ENCODE measurements at regions not wholly inside any gene's neighbourhood (a gene's known extent, or its start where the extent isn't known, plus 50 kb on each side); places are given as distances from the start of the nearest gene placed in this dataset.

DNA sequence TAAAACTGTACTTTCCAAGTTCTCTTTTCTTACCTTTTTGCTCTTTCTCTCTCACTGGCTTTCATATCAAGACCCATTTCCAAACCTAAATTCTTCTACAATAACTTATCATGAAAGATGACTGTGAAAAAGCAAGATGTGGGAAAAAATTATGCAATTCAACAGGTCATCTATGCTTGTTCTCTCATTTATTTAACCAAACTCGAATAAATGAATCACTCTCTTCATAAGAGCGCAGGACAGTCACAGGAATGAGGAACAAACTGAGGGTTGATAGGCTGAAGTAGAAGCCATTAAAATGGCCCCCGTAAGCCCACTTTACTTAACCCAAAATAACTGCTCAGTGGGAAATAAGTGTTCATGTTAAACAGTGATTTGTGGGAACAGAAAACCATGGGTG lies 1289.7 kb upstream of the SORCS1 start:
- Histone ChIP-seq H3K9me3 (ENCODE audit: control insufficient read depth, insufficient read depth, low read depth, low read length) (no peaks in the 10 kb centered on the region), H3K27ac (ENCODE audit: low read length) (no peak overlapping the region), H3K4me3 (ENCODE audit: low read depth in 2 of 2, low read length in 2 of 2) (no peak overlapping the region), H3K27me3 (ENCODE audit: control insufficient read depth, insufficient read depth, low read length) (no peaks in the 10 kb centered on the region), H3K4me1 (ENCODE audit: control insufficient read depth, insufficient read depth, low read length) (no peaks in the 10 kb centered on the region), H3K36me3 (ENCODE audit: control insufficient read depth, insufficient read depth, low read length) (no peaks in the 10 kb centered on the region)
- DNase-seq (ENCODE audit: low read depth, low spot score) = no peak
- no peak for TF ChIP-seq POLR2AphosphoS5 (IDR thresholded peaks at IDR 0.05; ENCODE audit: low read depth, low read length)
- no peak for TF ChIP-seq SIN3A (IDR thresholded peaks at IDR 0.05; ENCODE audit: borderline replicate concordance, insufficient read depth, low read depth, low read length)
- no peak for TF ChIP-seq TCF7L2 (IDR thresholded peaks at IDR 0.05; ENCODE audit: low read depth, low read length)
- TF ChIP-seq, protein P1, sequence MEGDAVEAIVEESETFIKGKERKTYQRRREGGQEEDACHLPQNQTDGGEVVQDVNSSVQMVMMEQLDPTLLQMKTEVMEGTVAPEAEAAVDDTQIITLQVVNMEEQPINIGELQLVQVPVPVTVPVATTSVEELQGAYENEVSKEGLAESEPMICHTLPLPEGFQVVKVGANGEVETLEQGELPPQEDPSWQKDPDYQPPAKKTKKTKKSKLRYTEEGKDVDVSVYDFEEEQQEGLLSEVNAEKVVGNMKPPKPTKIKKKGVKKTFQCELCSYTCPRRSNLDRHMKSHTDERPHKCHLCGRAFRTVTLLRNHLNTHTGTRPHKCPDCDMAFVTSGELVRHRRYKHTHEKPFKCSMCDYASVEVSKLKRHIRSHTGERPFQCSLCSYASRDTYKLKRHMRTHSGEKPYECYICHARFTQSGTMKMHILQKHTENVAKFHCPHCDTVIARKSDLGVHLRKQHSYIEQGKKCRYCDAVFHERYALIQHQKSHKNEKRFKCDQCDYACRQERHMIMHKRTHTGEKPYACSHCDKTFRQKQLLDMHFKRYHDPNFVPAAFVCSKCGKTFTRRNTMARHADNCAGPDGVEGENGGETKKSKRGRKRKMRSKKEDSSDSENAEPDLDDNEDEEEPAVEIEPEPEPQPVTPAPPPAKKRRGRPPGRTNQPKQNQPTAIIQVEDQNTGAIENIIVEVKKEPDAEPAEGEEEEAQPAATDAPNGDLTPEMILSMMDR (IDR thresholded peaks at IDR 0.05) = no peak
- TF ChIP-seq, protein P2, sequence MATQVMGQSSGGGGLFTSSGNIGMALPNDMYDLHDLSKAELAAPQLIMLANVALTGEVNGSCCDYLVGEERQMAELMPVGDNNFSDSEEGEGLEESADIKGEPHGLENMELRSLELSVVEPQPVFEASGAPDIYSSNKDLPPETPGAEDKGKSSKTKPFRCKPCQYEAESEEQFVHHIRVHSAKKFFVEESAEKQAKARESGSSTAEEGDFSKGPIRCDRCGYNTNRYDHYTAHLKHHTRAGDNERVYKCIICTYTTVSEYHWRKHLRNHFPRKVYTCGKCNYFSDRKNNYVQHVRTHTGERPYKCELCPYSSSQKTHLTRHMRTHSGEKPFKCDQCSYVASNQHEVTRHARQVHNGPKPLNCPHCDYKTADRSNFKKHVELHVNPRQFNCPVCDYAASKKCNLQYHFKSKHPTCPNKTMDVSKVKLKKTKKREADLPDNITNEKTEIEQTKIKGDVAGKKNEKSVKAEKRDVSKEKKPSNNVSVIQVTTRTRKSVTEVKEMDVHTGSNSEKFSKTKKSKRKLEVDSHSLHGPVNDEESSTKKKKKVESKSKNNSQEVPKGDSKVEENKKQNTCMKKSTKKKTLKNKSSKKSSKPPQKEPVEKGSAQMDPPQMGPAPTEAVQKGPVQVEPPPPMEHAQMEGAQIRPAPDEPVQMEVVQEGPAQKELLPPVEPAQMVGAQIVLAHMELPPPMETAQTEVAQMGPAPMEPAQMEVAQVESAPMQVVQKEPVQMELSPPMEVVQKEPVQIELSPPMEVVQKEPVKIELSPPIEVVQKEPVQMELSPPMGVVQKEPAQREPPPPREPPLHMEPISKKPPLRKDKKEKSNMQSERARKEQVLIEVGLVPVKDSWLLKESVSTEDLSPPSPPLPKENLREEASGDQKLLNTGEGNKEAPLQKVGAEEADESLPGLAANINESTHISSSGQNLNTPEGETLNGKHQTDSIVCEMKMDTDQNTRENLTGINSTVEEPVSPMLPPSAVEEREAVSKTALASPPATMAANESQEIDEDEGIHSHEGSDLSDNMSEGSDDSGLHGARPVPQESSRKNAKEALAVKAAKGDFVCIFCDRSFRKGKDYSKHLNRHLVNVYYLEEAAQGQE (IDR thresholded peaks at IDR 0.05; ENCODE audit: insufficient read depth in 1 of 2, low read depth in 2 of 2, low read length in 1 of 2) = no peak
- intact Hi-C loops (cut with micrococcal nuclease; ENCODE audit: unreplicated experiment) (no loop called here), in situ Hi-C loops (cut with HindIII; ENCODE audit: low pct_unique_long_range_greater_than_20kb, low sequenced_read_pairs) (no loop called here)
- POLR2A ChIA-PET = no interaction called here
- CTCF ChIA-PET = no interaction called here
- BruUV-seq (replicated peaks) = no TSS peak
- no peak for ATAC-seq

DNA sequence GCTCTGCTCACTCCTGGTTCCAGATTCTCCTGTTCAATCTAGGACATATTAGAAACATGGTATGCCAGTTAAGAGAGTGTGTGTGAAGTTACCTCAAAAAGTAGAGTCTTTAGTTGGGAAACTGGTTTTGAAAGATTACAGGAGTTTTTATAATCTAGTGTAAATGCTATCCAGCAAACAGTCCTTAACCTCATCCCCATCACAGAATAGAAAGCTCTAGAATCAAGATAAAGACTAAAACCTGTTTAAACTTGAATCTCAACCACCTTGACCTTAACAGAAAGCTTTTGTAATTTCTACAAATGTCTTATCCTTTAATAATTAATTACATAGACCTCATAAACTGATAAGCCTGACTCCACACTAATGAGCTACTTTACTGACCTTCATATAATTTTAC lies 1288.7 kb upstream of the SORCS1 start:
- TF ChIP-seq TCF7L2 (IDR thresholded peaks at IDR 0.05; ENCODE audit: low read depth, low read length) = no peak
- TF ChIP-seq SIN3A (IDR thresholded peaks at IDR 0.05; ENCODE audit: borderline replicate concordance, insufficient read depth, low read depth, low read length) = no peak
- TF ChIP-seq POLR2AphosphoS5 (IDR thresholded peaks at IDR 0.05; ENCODE audit: low read depth, low read length) = no peak
- TF ChIP-seq, protein P1 (IDR thresholded peaks at IDR 0.05) = no peak
- TF ChIP-seq, protein P2 (IDR thresholded peaks at IDR 0.05; ENCODE audit: insufficient read depth in 1 of 2, low read depth in 2 of 2, low read length in 1 of 2) = no peak
- in situ Hi-C loops (cut with HindIII; ENCODE audit: low pct_unique_long_range_greater_than_20kb, low sequenced_read_pairs) = no loop called here
- POLR2A ChIA-PET = no interaction called here

More for the DNA sequence above, 1288.7 kb upstream of the SORCS1 start:
- DNase-seq (ENCODE audit: low read depth, low spot score) = no peak
- Histone ChIP-seq H3K27me3 (ENCODE audit: control insufficient read depth, insufficient read depth, low read length) (no peaks in the 10 kb centered on the region), H3K36me3 (ENCODE audit: control insufficient read depth, insufficient read depth, low read length) (no peaks in the 10 kb centered on the region), H3K27ac (ENCODE audit: low read length) (no peak overlapping the region), H3K9me3 (ENCODE audit: control insufficient read depth, insufficient read depth, low read depth, low read length) (no peaks in the 10 kb centered on the region), H3K4me3 (ENCODE audit: low read depth in 2 of 2, low read length in 2 of 2) (no peak overlapping the region), H3K4me1 (ENCODE audit: control insufficient read depth, insufficient read depth, low read length) (no peaks in the 10 kb centered on the region)
- CTCF ChIA-PET = no interaction called here
- no TSS peak for BruUV-seq (replicated peaks)
- ATAC-seq = no peak
- intact Hi-C loops (cut with micrococcal nuclease; ENCODE audit: unreplicated experiment) = no loop called here

All from Panc1 (cell line).